Tongue (tissue), 1 donor: ENCODE measurements at regions not wholly inside any gene's neighbourhood (a gene's known extent, or its start where the extent isn't known, plus 50 kb on each side); places are given as distances from the start of the nearest gene placed in this dataset.

Experiments
- DNase-seq: peaks from one replicate; pipeline ENCODE4 v3.0.0-alpha.2; 2015

- DNase-seq: no peak
These were observed 53.4 kb upstream of the NAV3 start for GRCh38 chr12:77777274-77777673.

DNA sequence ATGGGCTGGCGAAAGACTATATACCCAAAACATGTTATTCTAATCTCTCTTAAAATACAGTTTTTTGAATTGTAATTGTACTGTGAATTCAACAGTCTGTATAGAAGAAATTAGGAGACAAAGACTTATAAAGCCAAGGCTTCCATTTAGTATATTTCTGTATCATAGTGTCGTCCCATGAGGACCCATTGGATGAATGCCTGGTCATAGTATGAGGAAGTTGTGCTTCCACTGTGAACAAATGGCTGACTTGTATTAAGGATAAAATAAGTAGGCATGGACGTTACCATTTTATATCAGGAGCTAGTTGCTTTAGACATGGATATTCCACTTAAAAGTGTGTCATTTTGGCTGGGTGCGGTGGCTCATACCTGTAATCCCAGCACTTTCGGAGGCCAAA is 55.9 kb upstream of the NAV3 start:
- no peak for DNase-seq

DNA sequence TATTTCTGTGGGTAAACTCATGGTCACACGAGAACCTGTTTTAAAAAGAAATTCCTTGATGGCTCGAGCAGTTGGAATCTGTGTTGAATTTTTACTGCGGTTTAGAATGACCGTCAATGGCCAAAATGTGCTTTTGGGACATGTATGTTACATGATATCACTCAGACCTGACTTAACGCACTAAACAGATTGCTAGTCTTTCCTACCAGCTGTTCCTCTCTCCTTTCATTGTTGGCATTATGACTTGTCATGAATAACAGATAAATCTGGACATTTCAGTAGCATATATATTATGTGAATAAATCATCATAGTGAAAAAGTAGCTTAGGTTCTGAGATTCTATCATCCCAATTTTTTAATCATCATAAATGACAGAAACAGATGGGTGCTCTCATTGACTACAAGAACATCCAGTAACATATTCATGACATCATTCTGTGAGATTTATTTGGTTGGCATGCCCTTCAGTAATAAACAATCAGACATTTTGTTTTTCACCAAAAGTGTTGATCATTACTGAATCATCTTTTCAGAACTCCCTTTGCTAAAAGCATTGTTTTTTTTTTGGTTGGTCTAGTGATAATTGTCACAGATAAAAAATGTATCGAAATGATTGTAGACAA is 57.9 kb upstream of the NAV3 start:
- peak; percentile 57 for DNase-seq

DNA sequence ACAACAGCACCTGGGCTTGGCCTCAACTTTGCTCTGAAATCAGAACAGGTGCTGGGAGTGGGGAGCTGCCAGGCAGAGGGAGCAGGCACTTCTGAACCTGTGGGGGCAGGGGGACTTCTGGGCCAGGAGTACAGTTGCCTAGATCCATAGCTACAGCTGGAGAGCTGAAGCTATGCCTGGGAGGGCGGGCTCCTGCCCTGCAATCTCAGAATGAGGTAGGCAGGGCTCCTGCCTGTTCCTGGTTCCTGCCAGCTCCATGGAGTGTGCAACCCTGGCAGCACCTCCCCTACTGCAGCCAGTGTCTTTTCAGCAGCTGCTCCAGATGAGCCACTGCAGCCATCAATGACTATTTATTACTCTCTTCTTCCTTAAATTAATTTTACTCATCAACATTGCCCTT is 62.1 kb upstream of the NAV3 start:
- DNase-seq: no peak

- no peak for DNase-seq
These were observed 62.8 kb upstream of the NAV3 start for GRCh38 chr12:77767756-77768343.

GRCh38 chr12:77767335-77767734 is 63.4 kb upstream of the NAV3 start:
- no peak for DNase-seq

GRCh38 chr12:77766224-77766623 is 64.5 kb upstream of the NAV3 start:
- DNase-seq: no peak

DNA sequence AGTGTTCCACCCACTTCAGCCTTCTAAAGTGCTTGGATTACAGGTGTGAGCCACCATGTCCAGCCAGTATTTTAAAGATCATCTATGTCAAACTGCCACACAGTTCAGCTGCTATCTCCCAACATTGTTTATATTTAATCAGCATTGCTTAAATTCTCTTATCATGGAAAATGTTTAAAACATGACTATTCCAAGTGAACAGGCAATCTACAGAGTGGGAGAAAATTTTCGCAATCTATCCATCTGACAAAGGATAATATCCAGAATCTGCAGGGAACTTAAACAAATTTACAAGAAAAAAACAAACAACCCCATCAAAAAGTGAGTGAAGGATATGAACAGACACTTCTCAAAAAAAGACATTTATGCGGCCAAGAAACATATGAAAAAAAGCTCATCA is 69.4 kb upstream of the NAV3 start:
- DNase-seq: no peak

GRCh38 chr12:77760271-77761025 is 70.2 kb upstream of the NAV3 start:
- no peak for DNase-seq

GRCh38 chr12:77754086-77754485 is 76.6 kb upstream of the NAV3 start:
- no peak for DNase-seq

DNA sequence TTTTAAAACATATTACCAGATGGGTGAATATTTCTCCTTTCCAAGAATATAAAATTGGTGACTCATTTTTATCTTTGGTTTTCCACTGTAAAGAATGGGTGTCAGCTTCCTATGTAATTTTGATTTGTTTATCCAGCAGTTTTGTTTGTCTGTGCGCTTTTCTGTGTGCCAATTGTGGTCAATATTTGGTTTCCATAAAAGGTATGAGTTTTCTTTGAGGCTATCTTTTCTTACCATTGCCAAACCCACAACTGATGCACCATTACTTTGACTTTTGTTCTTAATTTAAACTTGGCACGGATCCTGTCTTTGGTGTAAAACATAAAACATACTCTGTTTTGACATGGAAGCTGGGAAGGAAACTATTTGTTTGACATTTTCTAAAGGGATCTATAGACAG is 78.8 kb upstream of the NAV3 start:
- DNase-seq: no peak

GRCh38 chr12:77746096-77746495 is 84.6 kb upstream of the NAV3 start:
- peak; percentile 48 for DNase-seq

- no peak for DNase-seq
These were observed 85.1 kb upstream of the NAV3 start for GRCh38 chr12:77745624-77746023.

DNA sequence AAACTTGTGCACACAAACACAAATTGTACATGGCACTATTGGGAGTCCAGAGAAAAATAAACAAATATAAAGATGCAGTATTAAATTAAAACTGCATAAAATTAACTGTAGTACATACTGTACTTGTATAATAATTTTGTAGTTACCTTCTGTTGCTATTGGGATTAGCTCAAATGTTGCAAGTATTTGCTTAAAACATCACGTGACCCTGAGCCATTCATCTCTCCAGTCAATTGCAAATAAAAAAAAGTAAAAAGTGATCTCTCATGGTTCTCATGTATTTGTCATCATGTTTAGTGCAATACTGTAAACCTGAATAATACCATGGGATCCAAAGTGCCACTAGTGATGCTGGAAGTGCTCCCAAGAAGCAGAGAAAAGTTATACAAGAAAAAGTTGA is 88.1 kb upstream of the NAV3 start:
- DNase-seq: no peak

DNA sequence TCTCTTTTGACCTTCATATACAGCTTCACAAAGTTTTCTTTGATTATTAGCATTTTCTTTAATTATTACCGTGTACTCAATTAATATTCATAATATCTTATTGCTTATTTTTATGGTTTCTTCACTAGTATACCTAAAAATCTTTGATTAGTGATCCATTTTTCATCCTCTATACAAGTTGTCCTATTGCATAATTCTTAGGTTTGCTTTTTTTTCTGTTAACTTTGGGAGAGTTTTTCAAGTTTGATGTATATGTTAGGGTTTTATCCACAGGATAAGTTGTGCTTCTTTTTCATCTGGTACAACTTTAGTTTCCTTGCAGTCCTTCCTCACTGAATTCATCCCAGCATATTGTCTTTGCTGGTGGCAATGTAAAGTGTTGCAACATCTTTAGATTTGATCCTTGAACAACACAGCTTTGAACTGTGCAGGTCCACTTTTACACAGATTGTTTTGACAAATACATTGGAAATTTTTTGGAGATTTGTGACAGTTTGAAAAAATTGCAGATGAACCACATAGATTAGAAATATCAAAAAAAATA is 88.6 kb upstream of the NAV3 start:
- no peak for DNase-seq

GRCh38 chr12:77736219-77736965 is 94.3 kb upstream of the NAV3 start:
- no peak for DNase-seq

GRCh38 chr12:77734214-77734883 is 96.3 kb upstream of the NAV3 start:
- DNase-seq: no peak

DNA sequence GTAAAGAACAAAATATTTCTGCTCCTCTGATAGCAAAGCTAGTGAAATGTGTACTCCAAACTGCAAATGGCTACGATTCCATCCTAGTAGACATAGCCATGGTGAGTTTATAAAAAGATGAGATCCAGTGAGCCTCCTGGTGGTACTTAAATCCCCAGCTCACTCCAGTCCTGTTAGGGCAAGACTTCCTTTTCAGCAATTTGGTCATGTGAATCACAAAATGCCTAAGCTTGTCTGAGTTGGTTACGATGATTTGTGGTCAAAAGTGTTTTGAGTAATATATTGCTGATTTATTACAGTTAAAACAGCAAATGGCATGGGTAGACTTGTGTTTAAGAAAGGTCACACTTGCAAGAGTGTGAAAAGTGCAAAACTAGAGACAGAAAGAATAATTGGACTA is 102.7 kb upstream of the NAV3 start:
- DNase-seq: no peak

GRCh38 chr12:77727442-77728001 is 103.2 kb upstream of the NAV3 start:
- DNase-seq: no peak

DNA sequence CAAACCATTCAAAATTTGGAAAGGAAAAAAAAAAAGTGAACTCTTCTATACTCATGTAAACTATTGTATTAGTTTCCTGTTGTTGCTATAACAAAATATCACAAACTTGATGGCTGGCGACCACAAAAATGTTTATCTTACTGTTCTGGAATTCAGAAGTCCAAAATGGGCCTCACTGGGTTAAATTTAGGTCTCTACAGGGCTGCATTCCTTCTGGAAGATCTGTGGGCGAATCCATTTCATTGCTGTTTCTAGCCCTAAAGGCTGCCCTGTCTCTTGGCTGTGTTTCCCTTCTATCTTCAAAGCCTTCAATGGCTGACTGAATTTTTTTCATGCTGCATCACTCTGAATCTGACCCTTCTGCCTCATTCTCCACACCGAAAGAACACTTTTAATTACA is 105.1 kb upstream of the NAV3 start:
- no peak for DNase-seq

DNA sequence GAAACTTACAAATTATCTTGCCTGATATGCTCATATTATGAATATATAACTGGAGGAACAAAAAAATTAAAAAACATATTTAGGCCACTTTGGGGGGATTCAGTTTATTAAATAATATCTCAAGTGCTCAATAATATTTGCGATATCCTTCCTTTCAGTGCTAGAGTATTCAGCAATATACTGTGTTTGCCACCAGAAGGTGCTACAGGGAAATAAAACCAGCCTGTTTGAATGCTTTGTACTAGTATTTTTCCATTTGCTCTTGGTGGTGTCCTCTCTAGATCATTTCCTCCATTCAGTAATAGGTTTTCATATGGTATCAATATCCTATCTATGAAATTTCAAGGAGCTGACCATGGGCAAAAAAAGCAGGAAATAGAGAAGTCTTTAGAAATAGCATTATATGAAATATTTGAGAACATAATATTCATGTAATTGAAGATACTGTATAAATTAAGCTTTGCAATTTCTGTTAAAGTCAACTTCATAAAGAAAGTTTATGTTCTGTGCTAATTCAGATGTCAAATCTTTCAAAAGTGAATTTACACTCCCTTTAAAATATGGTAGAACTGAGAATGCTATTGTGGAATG is 106.2 kb upstream of the NAV3 start:
- DNase-seq: peak; percentile 63

GRCh38 chr12:77723308-77723707 is 107.4 kb upstream of the NAV3 start:
- DNase-seq: no peak
